GM21786 (cell line): ENCODE measurements at regions not wholly inside any gene's neighbourhood (a gene's known extent, or its start where the extent isn't known, plus 50 kb on each side); places are given as distances from the start of the nearest gene placed in this dataset.

ENCODE experiments used
- ATAC-seq: cut with Tn5 transposase; IDR thresholded peaks from one replicate; pipeline ENCODE4 v1.9.1; 2021; ENCODE audit not compliant: unreplicated experiment

GRCh38 chr16:80309178-80309577 lies 231.6 kb upstream of the DYNLRB2 start:
- ATAC-seq, result no peak

- no peak for ATAC-seq
These were observed 235.4 kb upstream of the DYNLRB2 start for GRCh38 chr16:80305410-80305809.

DNA sequence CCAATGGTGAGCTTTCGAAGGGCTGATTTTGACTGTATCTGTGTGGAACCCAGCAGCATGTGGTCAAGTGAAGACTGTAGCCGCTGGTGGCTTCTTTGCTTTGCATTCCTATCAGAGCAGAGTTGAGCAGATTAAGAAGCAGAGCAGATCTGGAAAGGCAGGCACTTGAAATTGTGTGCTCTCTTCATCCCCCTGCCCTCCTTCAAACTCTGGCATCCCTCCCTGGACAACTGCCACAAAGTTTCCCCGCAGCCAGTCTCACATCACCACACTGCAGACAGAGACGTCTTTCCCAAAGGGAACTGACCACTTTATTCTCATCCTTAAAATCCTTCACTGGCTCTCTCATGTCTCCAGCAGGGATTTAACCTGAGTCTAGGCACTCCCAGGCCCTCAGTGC lies 237.1 kb upstream of the DYNLRB2 start:
- no peak for ATAC-seq

- no peak for ATAC-seq
These were observed 239.9 kb upstream of the DYNLRB2 start for GRCh38 chr16:80300876-80301275.

DNA sequence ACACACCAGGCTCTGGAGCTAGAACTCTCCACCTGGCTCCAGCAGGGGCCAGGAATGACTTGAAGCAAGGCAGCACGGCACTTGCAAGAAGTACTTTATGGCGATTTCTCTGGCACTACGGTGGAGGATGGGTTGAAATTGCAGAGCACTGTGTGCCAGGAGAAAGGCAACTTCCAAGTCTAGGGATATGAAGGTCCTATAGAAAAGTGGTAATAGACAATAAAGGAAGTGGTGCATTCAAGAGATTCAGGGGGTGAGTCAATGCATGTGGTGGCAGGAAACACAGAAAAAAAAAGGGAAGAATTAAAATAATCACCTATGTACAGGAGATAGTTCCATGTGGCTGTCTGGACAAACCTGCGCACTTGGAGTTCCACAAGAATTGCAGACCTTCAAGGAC lies 240.3 kb upstream of the DYNLRB2 start:
- ATAC-seq, result no peak

DNA sequence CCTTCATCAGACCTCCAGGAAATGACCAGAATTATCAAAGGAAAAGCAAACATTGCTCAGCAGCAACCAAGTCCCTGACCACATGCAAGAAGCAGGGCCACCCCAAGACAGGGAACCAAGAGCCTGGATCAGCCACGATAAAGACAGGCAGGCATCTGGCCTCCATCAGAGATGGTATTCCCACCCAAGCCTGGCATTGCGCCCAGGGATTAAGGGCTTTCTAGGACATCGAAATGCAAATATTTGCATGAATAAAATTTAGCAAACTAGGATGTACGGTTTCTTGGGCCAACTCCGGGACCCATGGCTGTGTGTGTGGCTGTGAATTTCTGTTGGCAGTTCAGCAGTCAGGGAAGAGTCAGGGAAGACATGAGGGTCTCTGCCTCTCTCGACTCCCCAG lies 241.4 kb upstream of the DYNLRB2 start:
- ATAC-seq, result no peak

DNA sequence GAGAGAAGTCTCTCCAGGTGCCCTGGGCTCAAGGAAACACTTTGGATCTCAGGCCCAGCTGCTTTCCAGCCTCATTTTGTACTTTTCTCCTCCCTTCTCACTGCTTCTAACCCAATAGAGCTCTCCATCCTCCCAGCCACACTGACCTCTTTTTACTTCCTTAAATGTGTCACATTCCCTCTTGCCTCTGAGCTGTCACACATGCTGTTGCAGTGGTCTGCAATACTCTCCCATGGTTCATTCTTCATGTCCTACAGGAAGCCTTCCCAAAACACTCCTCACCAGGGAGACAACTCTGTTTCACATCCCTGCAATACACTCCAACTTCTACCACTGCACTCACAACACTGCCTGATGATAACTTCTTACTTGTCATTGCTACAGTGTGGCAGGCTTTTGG lies 242.1 kb upstream of the DYNLRB2 start:
- ATAC-seq, result no peak

DNA sequence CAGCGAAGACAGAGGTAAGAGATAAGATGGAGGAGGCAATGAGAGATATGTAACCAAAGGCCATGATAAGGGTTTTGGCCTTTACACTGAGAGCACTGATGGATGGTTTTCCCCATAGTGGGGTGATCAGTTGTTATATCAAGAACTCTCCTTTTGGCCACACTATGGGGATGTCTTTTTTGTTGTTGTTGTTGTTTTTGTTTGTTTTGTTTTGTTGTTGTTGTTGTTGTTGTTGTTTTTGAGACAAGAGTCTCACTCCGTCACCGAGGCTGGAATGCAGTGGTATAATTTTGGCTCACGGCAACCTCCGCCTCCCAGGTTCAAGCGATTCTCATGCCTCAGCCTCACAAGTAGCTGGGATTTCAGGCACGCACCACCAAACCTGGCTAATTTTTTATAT lies 244.8 kb upstream of the DYNLRB2 start:
- ATAC-seq, result no peak

DNA sequence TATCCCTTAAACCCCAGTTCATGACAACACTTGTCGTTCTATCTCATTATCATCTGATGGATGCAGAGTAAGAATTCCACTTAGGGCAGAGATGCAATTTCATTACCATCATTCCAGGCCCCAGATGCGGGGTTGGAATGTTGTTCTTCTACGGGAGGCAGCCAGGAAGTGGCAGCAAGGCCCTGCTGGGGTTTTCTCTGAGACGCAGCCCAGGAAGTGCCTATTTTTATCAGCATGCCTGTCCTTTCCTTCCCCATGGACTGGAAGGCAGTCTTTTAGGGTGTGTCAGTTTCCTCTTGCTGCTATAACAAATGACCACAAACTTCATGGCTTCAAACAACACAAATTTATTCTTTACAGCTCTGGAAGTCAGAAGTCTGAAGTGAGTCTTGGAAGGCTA lies 246.6 kb upstream of the DYNLRB2 start:
- ATAC-seq, result no peak

DNA sequence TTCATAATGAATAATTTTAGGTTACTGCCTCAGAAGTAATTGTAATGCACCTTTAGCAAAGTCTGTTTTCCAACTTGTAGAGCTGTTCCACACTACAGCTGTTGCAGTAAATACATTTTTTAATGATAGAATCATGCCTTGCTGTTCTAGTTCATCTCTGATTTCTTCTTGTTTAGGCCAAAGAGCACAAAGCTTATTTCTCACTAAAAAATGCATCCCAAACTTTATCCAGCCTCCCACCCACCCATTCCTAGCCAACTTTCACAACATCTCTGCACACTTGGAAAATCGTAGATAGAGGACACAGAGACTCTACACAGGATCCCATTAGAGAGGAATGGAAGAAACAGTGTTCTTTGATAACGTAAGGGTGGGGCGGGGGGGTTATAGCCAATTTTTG lies 252.2 kb upstream of the DYNLRB2 start:
- ATAC-seq, result no peak

DNA sequence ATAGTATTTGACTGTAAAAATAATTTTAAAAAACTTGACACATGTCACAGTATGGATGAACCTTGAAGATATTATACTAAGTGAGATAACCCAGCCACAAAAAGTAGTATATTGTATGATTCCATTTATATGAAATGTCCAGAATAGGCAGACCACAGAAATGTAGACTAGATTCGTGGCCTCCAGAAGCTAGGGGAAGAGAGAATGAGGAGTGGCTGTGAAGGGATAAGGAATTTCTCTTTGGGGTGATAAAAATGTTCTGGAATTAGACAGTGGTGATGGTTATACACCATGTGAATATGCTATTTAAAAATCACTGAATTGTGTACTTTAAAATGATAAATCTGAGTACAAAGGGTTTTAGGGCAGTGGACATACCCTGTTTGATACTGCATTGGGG lies 253.1 kb upstream of the DYNLRB2 start:
- ATAC-seq, result no peak

- no peak for ATAC-seq
These were observed 255.7 kb upstream of the DYNLRB2 start for GRCh38 chr16:80285104-80285503.

DNA sequence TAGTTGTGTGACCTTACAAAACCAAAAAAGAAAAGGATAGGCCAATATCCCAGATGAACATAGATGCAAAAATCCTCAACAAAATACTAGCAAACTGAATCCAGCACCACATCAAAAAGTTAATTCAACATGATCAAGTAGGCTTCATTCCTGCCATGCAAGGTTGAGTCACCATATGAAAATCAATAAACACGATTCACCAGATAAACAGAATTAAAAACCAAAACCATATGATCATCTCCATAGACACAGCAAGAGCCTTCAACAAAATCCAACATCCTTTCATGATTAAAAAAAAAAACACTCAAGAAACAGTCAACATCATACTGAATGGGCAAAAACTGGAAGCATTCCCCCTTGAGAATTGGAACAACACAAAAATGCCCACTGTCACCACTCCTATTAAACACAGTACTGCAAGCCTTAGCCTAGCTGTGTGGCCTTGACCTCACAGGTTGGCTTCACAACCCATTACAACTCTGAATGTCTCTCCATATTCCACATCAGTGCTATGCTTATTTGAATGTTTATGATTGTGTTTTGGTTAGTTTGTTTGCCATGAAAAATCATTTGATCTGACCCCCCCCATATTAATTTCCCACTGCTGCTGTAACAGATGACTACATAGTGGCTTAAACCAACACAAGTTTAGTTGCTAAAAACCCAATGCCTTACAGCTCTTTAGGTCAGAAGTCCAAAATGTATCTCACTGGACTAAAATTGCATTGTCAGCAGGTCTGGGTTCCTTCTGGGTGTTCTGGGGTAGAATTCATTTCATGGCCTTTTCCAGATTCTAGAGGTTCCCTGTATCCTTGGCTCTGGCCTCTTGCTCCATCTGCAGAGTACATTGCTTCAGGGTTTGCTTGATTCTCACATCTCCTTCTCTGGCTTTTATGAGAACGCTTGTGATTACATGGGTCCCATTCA lies 257.1 kb upstream of the DYNLRB2 start:
- ATAC-seq, result no peak

DNA sequence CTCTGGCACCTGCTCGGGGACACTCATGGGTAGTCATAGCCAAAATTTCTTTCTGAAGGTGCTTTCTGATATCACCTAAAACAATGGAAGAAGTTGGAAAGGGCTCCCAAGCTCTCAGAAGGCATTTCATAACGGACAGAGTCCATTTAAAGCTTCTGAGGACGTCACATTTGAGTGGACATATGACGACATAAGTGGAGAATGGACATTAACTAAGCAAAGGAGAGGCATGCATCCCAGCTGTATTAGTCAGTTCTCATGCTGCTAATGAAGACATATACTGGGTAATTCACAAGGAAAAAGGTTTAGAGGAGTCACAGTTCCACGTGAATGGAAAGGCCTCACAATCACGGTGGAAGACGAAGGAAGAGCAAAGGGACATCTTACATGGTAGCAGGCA lies 260.2 kb upstream of the DYNLRB2 start:
- no peak for ATAC-seq

DNA sequence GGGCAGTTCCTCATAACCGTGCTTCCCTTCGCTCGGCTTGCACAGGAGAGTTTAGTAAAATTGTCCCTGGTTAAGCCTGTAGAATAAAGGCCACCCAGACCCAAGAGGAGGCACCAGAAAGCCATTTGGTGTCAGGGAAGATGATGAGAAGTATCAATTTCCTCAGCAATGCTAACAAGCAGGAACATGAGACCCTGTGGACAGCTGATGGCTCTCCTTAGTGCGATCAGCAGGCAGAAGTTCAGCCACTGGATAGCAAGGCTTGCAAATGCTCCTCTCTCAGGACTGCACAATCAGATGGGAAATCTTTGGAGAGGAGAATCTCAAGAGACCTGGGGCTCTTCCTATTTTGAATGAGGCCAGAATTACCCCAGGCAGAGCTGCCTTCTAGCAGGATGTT lies 261.1 kb upstream of the DYNLRB2 start:
- ATAC-seq, result no peak

DNA sequence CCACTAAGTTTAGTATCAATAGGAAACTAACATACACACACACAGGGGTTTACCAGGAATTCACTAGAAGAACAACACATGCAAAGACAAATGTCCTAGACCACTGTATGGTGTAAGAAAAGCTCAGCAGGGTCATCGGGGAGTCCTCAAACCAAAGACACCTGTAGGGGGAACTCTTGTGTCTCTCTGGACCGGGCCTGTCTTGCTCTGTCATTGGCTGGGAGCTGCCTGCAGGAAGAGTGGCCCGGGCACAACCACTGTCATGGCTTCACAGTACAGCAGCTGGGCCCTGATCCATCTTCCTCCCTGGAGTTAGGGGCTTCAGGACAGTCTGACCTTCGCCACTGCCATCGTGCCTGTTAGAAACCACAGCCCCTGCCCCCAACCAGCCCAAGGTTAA lies 263.6 kb upstream of the DYNLRB2 start:
- no peak for ATAC-seq

- ATAC-seq, result no peak
These were observed 266.1 kb upstream of the DYNLRB2 start for GRCh38 chr16:80274576-80275191.

DNA sequence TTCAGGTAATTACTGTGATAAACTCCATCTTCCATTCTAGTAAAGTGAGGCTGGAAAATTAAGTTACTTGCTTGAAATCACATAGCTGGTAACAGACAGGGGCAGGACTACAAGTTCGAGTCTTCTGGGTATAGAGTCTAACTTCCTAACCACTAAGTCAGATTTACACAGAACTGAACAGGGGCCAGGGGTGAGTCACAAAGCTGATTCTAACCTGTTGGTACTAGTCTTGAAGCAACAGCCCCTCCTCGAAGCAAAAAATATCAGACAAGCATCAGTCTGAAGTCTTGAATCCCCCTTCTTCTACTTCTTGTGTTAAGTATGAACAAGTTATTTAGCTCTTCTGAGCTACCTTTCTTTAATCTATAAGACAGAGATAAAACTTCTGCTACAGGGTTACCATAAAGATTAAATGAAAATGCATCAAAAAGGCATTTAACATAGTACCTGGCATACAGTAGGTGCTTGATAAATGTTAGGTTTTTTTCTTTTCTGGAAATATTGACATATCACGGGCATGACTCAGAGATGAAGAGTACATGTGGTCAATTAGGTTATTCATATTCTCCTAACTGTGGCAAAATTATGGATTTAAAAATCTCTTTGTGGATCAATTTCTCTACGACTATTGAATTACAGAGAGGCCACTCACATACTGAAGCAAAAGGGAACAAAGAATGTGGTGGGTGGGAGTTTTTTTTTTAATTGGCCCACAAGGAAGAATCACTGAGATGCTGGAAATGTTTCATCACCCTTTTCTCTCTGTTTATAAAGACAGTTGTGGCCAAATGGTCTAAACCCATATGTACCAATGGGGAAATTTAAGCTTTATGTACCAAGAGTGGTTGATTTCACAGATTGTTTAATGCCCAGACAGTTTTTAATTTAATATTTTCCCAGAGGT lies 266.9 kb upstream of the DYNLRB2 start:
- ATAC-seq, result no peak

- ATAC-seq, result no peak
These were observed 275.0 kb upstream of the DYNLRB2 start for GRCh38 chr16:80265624-80266306.

DNA sequence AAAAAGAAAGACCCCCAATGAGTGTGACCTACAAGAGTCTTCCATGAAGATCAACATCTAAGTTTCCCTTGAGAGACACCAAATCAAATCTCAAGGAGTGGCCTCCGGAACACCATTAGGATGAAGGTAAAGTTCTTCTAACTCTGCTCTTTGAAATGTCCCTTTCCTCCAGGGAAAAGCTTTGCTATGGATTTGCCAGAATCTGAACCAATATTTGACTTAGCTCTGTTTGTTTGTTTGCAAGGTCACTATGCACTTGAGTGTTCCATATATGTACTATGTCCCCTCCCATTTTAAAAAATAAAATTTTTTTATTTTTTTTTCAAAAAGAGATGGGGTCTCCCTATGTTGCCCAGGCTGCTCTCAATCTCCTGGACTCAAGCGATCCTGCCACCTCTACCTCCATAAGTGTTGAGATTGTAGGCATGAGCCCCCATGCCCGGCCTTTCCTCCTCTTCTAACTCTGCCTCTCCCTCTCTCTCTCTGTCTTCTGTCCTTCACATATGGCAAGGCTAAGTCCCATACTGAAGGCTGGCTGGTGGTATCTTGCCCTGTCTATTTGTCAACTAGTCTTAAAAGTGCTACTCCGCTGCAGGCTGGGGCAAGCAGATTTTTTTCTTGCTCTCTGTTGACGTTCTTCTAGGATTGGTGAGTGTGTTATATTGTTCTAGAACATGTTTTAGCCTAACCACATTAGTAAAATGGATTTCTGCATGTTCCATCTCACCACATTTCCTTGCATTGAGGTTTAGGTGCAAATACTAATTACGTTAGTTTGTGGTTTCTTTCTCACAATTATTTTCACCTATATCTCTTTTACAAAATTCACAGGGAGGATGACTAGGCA lies 276.7 kb upstream of the DYNLRB2 start:
- no peak for ATAC-seq
